ENCODE measurements at regions not wholly inside any gene's neighbourhood (a gene's known extent, or its start where the extent isn't known, plus 50 kb on each side); places are given as distances from the start of the nearest gene placed in this dataset.
"Not testable (repeated sequence)": the region's sequence is repeated elsewhere in the genome, so short reads cannot be mapped to it uniquely, and the experiment has no call there.

DNA sequence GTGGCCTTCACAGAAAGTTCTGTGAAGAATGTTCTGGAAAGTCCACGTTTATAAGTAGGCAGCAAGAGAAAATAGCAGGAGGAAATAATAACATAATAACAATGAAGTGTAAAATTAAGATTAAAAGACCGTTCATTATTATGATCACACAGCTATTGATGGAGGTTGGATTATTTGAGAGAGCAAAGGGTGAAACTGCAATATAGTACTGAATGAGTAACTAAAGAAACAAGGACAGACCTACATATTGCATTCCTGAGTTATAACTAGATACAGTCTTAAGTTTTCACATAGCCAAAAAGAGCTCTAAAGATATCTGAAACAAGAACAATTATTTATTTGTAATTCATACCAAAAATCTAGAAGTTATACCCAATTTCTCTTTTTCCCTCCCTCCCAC lies 122.9 kb upstream of the TMEM164 start:
- CTCF ChIA-PET = interaction anchor here (1.2 to 4.5 kb wide), 9 partner anchors 9 to 395 kb away, joined by 3 to 38 read pairs (median 4); no protein-coding TSS in a partner anchor
- no peak for DNase-seq (ENCODE audit: extremely low spot score)
- TF ChIP-seq, protein P1, sequence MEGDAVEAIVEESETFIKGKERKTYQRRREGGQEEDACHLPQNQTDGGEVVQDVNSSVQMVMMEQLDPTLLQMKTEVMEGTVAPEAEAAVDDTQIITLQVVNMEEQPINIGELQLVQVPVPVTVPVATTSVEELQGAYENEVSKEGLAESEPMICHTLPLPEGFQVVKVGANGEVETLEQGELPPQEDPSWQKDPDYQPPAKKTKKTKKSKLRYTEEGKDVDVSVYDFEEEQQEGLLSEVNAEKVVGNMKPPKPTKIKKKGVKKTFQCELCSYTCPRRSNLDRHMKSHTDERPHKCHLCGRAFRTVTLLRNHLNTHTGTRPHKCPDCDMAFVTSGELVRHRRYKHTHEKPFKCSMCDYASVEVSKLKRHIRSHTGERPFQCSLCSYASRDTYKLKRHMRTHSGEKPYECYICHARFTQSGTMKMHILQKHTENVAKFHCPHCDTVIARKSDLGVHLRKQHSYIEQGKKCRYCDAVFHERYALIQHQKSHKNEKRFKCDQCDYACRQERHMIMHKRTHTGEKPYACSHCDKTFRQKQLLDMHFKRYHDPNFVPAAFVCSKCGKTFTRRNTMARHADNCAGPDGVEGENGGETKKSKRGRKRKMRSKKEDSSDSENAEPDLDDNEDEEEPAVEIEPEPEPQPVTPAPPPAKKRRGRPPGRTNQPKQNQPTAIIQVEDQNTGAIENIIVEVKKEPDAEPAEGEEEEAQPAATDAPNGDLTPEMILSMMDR (IDR thresholded peaks at IDR 0.05; ENCODE audit: control extremely low read depth, extremely low read depth, low read depth, missing control alignments) = no peak
- POLR2A ChIA-PET = no interaction called here

GRCh38 chrX:109880629-109881028 lies 122.3 kb upstream of the TMEM164 start:
- DNase-seq (ENCODE audit: extremely low spot score) = peak; percentile 49
- TF ChIP-seq, protein P1 (IDR thresholded peaks at IDR 0.05; ENCODE audit: control extremely low read depth, extremely low read depth, low read depth, missing control alignments) = no peak
- POLR2A ChIA-PET = no interaction called here
- CTCF ChIA-PET = interaction anchor here (1.2 to 4.5 kb wide), 9 partner anchors 10 to 395 kb away, joined by 3 to 38 read pairs (median 4); no protein-coding TSS in a partner anchor

- POLR2A ChIA-PET = no interaction called here
- CTCF ChIA-PET = interaction anchor here (0.9 to 6.5 kb wide), 11 partner anchors 9 to 401 kb away, joined by 3 to 105 read pairs (median 3); no protein-coding TSS in a partner anchor
- peak; percentile 38 for DNase-seq (ENCODE audit: extremely low spot score)
- TF ChIP-seq, protein P1 (IDR thresholded peaks at IDR 0.05; ENCODE audit: control extremely low read depth, extremely low read depth, low read depth, missing control alignments) = peak; percentile 75
Observed at GRCh38 chrX:109886122-109886761, 116.7 kb upstream of the TMEM164 start.

DNA sequence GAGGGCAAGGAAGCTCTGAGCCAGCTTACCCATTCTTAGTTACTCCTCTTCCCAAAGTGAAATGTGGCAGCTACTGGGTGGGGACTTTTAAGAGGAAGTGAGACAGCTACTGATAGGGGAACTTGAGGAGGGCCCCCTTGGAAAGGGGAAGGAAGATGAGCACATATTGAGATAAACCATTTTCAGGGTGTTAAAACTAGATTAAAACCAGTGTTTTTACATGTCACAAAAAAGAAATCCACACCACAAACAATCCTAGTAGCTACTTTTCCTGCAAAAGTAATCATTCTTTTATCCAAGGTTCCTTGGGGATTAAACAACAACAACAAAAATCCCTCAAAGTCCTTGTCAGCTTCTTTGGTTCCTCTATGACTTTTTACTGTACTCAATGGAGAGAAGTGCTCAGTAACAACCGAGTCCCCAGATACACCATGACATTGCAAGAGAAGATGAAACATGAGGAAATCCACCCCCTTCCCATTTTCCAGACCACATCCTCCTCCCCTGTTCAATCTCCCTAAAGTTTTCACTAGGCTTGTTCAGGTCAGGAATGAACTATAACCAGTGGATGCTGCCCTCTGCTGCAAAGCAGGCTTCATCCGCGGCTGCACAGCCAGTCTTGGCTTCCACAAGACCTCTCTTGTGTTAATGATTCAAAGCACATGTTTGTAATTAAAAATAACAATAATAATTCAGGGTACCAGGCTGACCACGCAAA lies 113.5 kb upstream of the TMEM164 start:
- CTCF ChIA-PET = interaction anchor here (0.7 to 6.5 kb wide), 14 partner anchors 10 to 1190 kb away, joined by 3 to 105 read pairs (median 4); partner anchors contain the start of gene NXT2
- POLR2A ChIA-PET = no interaction called here
- DNase-seq (ENCODE audit: extremely low spot score) = no peak
- TF ChIP-seq, protein P1 (IDR thresholded peaks at IDR 0.05; ENCODE audit: control extremely low read depth, extremely low read depth, low read depth, missing control alignments) = no peak

GRCh38 chrX:109890300-109890699 lies 112.6 kb upstream of the TMEM164 start:
- no peak for DNase-seq (ENCODE audit: extremely low spot score)
- ChIA-PET CTCF (interaction anchor here (0.8 to 6.5 kb wide), 45 partner anchors 11 to 1191 kb away, joined by 3 to 105 read pairs (median 6); partner anchors contain the start of genes GUCY2F and NXT2), POLR2A (no interaction called here)
- TF ChIP-seq, protein P1 (IDR thresholded peaks at IDR 0.05; ENCODE audit: control extremely low read depth, extremely low read depth, low read depth, missing control alignments) = no peak

DNA sequence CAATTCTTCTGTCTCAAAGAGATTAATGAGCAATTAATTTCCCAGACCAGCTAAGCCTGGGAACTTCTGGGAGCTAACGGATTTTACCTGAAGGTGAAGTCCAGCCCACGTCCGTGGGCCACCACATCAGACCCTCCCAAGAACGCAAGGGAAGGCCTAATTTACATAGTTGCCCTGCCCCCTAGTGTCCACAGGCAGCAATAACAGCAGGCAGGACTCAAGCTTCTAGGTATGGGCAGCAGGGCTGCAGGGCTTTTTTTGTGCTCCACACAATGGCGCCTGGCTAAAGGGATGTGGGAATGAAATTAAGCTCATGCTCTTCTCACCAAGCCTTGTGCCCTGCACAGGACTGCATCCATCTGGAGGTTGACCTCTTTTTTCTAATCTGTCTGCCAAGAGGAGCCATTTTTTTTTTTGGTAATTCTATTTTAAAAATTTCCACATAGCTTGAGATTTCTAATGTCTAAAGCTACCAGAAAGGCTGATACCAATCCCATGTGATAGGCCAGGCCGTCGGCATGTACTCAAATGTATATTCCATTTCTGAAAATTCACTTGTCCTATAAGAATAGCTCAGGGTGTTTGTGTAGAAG lies 111.9 kb upstream of the TMEM164 start:
- ChIA-PET POLR2A (no interaction called here), CTCF (interaction anchor here (0.6 to 6.5 kb wide), 66 partner anchors 8 to 1184 kb away, joined by 3 to 105 read pairs (median 4); partner anchors contain the start of genes GUCY2F and NXT2)
- TF ChIP-seq, protein P1 (IDR thresholded peaks at IDR 0.05; ENCODE audit: control extremely low read depth, extremely low read depth, low read depth, missing control alignments) = peak; percentile 87
- DNase-seq (ENCODE audit: extremely low spot score) = peak; percentile 56

DNA sequence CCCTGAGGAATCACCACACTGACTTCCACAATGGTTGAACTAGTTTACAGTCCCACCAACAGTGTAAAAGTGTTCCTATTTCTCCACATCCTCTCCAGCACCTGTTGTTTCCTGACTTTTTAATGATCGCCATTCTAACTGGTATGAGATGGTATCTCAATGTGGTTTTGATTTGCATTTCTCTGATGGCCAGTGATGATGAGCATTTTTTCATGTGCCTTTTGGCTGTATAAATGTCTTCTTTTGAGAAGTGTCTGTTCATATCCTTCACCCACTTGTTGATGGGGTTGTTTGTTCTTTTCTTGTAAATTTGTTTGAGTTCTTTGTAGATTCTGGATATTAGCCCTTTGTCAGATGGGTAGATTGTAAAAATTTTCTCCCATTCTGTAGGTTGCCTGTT lies 106.9 kb upstream of the TMEM164 start:
- POLR2A ChIA-PET; DNase-seq (ENCODE audit: extremely low spot score); CTCF ChIA-PET: not testable (repeated sequence)
